AG09319 (cell line): ENCODE measurements at regions not wholly inside any gene's neighbourhood (a gene's known extent, or its start where the extent isn't known, plus 50 kb on each side); places are given as distances from the start of the nearest gene placed in this dataset.

Experiments
- DNase-seq: peaks from one replicate; pipeline ENCODE4 v3.0.0-alpha.2; 2010; ENCODE audit warnings: low read depth; ENCODE audit errors: extremely low read depth
- CTCF ChIP-seq: IDR thresholded peaks from 2 replicates; pipeline ENCODE4 v1.5.1; 2011; ENCODE audit warnings: low read depth, mild to moderate bottlenecking, inconsistent platforms, low read length, moderate library complexity

DNA sequence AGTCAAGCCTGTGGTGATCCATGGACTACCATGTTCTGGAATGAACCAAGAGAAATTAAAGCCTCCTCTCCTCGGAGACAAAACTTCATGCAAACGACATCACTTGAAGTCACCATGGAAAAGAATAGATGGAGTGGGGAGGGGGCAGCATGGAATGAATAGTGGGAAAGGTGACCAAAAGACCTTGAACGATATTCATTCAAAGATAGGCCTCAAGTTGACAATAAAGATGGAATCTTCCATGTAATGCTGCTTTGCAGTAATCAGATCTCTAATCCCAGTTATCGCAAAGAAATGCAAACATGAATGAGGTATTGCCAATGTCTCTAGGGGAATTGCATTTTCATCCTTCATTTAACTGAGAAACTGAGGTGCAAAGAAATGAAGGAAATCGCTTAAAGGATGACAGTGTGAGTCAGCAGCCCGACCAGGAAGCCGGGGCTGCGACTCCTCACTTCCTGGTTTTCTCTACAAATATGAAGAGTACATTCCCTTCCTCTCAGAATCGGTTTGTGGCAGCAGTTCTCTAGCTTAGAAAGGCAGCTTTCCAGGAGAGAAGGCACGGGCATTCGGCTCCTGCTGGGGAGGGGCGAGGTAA lies 65.6 kb upstream of the RREB1 start:
- no peak for DNase-seq
- TF ChIP-seq CTCF, result no peak

- no peak for TF ChIP-seq CTCF
These were observed 64.9 kb upstream of the RREB1 start for GRCh38 chr6:7042654-7043545.

DNA sequence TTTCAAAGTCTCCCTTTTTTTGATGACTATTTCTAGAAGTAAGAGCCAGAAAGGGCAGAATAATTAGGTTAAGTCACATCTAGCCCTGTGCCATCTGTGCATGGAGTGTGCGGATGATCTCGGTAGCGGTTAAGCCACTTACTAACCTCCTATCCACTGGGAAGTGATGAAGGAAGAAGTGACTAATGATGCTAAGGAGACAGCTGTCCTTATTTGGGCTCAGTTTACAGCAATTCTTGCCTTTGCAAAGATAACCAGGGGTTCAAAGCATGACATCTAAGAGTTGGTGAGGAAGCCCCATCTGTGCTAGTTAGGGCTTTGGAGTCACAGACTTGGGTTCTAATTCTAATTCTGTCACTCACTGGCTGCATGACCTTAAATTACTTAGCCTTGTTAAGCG lies 62.4 kb upstream of the RREB1 start:
- DNase-seq, result no peak
- TF ChIP-seq CTCF, result no peak

More at GRCh38 chr6:7042654-7043545, 64.9 kb upstream of the RREB1 start:
- DNase-seq, result no peak

GRCh38 chr6:7045746-7046145 lies 62.0 kb upstream of the RREB1 start:
- no peak for DNase-seq
- no peak for TF ChIP-seq CTCF

GRCh38 chr6:7047128-7047527 lies 60.6 kb upstream of the RREB1 start:
- no peak for TF ChIP-seq CTCF
- no peak for DNase-seq

DNA sequence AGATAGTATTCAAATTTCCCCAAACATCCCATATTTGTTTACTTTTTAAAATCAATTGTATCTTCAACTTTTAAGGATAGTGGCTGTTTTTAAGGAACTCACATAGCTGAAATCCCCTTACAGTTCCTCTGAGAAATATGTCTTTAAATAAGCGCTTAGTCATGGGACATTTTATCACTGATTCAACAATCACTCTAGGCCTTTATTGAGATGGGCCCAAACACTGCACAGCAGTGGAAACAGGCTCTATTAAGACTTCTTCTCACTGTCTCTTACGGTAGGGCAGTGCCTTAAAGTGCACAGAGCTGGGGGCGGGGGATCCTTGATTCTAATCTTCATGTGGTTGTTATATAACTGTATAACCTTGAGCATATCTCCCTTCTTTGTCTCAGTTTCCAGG lies 59.8 kb upstream of the RREB1 start:
- no peak for TF ChIP-seq CTCF
- DNase-seq, result no peak

DNA sequence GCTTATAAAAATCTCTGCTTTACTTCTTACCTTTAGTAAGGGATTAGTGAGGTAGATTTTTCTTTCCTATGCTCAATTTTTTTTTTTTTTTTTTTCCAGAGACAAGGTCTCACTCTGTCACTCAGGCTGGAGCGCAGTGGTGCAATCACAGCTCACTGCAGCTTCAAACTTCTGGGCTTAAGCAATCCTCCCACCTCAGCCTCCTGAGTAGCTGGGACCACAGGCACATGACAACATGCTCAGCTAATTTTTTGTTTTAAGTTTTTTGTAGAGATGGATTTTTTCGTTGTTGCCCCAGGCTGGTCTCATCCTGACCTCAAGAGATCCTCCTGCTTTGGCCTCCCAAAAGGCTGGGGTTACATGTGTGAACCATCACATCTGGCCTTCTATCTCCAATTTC lies 58.9 kb upstream of the RREB1 start:
- TF ChIP-seq CTCF, result no peak
- no peak for DNase-seq
